Esophagus mucosa (tissue), 1 donor: ENCODE measurements at regions not wholly inside any gene's neighbourhood (a gene's known extent, or its start where the extent isn't known, plus 50 kb on each side); places are given as distances from the start of the nearest gene placed in this dataset.

Experiments
- ATAC-seq: fragments of 200-7000 bp; cut with Tn5 transposase; one replicate; pipeline ENCODE4 v1.9.1; 2020
- donor health status: DM: yes; HTN: yes; CAD: no.

- no peak for ATAC-seq
Observed at GRCh38 chr14:80378084-80378690, 166.9 kb upstream of the DIO2 start.

DNA sequence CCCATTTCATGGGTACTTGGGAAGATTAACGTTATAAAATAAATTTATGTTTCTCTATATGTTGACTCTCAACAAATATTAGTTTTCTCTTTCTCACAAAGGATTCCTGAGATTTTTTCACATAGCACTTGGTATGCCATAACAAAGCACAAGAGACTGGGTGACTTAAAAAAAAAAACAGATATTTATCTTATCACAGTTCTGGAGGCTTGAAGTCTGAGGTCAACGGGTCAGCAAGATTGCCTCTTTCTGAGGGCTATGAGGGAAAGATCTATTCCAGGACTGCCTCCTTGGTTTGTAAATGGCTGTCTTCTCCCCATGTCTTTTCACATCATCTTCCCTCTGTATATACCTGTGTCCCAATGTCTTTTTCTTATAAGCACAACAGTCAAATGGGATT is 153.5 kb upstream of the DIO2 start:
- no peak for ATAC-seq

DNA sequence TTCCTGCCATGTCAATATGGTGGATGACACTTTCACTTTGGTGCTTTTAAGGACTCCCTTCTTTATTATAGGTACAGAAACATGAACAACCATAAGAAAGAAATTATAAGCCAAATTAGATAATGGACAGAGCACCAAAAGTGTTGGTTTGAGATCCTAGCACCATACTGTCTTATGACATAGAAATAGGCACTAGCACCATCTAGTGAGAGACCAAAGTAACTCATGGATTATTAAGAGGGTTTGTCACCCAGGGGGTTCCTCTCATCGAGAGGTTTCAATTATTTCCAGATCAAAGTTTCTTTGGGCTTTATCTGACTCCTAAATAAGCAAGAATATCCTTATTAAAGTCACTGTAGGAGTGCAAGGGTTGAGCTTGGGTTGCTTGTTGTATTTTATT is 153.0 kb upstream of the DIO2 start:
- peak; percentile 46 for ATAC-seq

DNA sequence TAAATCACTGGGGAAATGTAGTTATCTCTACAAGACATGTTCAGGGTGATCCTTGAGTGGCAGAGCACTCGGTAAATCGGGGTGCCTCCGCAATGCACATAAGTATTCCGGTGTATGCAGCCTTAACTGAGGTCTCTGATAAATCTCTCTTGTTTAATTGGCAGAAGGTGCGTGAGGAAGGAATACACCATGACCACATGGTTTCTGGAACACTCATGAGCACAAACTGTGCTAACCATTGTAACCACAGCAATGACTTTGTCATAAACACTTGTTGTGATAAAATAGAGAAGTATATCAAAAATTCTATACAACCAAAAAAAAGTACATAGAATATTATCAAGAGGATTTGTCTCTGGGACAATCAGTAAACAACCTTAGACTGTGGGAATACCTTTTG is 146.8 kb upstream of the DIO2 start:
- no peak for ATAC-seq

DNA sequence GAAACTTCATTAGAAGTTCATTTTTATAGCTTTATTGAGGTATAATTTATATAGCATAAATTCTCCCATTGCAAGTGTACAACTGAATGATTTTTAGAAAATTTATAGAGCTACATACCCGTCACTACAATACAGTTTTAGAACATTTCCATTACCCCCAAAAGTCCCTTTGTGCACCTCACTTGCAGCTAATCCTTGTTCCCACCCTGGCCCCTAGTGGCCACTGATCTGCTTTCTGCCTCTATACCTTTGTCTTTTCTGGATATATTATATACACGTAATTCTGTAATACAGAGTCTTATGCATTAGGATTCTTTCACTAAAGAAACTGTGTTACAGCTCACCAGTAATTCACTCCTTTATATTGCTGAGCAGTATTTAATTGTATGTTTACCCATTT is 145.1 kb upstream of the DIO2 start:
- no peak for ATAC-seq

- no peak for ATAC-seq
Observed at GRCh38 chr14:80354860-80355581, 143.7 kb upstream of the DIO2 start.

GRCh38 chr14:80352471-80352870 is 141.2 kb upstream of the DIO2 start:
- no peak for ATAC-seq

- ATAC-seq, result no peak
Observed at GRCh38 chr14:80350707-80351106, 139.4 kb upstream of the DIO2 start.

DNA sequence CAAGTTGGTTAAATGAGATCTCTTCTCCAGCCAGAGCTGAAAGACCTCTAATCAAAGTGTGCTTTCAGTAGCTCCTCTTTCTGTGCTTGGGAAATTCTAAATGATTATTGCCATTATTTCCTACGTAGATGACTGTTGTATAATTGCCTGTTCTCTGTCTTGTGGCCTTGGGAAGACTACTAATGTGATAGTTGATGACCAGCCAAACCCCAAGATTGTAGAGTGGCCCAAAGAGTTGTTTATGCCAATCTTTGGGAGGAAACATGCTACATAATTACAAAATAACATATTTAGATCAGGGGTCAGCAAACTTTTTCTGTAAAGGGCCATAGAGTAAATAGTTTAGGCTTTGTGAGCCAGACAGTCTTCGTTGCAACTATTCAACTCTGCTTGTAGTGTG is 135.1 kb upstream of the DIO2 start:
- no peak for ATAC-seq

GRCh38 chr14:80344208-80344607 is 132.9 kb upstream of the DIO2 start:
- ATAC-seq, result no peak

DNA sequence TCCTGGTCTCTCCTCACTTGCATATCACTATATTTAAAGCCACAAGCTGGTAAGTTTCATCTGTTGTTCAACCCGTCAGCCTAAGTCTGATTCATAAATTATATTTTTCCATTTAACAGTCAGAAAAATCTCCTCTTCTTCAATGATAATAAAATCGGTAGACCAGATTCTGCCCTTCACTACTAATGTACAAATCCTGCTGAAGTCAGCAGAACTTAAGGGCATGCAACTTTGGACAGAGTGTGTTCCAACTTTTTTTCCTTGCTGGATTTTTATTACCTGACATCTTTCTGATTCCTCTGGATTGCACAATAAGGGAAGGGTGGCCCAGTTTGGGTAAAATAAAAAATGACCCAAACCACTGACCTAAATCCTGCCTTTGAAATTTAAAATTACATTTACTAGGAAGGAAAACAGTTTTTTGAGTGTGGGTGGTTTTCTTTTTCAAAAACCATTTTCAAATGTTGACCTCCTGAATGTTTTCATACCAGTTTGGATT is 125.4 kb upstream of the DIO2 start:
- ATAC-seq, result no peak

- no peak for ATAC-seq
Observed at GRCh38 chr14:80325688-80326087, 114.4 kb upstream of the DIO2 start.

DNA sequence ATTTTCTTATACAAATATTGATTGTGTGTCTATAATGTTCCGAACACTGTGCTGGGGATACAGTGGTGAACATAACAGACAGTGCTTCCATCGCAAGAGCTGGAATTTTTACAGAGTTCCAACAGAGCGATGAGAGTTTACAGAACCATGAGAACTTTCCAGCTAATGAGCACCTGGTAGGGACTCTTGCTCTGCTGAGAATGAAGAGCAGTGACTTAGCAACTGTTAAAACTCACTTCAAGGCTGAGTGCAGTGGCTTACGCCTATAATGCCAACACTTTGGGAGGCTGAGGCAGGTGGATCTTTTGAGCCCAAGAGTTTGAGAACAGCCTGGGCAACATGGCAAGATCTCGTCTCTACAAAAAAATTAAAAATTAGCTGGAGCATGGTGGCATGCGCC is 113.8 kb upstream of the DIO2 start:
- ATAC-seq, result no peak

- no peak for ATAC-seq
Observed at GRCh38 chr14:80324649-80325048, 113.3 kb upstream of the DIO2 start.

DNA sequence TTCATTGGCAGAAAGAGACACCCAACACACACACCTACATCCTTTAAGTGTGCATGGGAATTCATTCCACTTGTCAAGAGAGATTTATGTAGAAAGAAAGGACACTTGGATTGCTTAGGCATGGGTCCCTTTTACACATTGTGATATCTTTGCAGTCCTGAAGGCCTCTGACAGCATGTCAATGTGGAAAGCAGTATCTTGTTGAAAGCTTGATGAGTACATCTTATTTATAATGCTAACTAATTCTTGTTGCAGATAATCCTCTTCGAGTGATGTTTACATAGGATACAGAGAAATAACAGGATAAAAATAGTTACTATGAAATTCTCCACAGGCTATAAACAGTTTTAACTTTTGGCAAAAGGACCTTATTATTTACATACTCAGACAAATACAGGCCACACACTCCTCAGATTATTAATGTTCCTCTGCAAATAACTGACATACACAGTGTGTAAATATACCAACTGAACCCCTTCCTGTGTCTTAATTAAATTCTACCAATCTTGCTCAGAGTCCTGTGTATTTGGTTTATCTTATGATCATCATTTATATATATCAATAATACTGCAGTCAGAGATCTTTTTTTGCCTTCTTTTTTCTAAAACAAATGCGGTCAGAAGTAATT is 111.8 kb upstream of the DIO2 start:
- ATAC-seq, result no peak

- no peak for ATAC-seq
Observed at GRCh38 chr14:80316441-80316840, 105.1 kb upstream of the DIO2 start.

DNA sequence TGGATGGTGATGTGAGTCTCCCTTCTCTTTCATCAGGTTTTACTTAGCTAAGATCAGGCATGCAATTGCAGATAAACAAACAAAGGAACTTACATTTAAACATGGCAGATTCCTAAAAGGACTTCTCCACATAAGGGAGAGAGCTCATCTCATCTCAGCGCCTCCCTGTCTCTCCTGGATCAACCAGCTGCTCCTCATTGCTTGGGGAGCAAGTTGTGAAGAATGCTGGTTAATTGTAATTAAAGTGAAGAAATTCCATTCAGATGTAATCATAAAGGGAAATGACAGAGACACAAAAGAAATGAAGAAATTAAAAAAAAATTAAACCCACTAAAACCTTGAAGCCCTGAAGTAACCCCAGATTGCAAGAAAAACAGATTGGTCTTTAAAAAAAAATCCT is 104.4 kb upstream of the DIO2 start:
- no peak for ATAC-seq

DNA sequence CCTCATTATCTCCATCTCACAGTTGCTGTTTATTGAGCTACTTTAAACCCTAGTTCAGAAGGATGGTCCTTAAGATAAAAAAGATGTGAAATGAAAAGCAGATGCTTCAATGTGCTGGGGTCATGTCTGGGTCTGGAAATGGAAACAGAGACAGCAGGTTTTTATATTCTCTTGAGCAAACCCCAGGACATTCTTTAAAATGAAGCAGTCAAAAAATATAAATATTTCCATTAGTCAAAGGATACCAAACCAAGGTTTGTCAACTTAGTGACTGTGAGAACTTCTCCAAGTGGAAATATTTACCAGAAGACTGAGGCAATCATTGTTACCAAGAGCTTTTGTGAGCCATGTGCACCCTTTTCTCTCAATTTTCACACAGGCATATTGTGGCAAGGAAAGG is 102.5 kb upstream of the DIO2 start:
- no peak for ATAC-seq

DNA sequence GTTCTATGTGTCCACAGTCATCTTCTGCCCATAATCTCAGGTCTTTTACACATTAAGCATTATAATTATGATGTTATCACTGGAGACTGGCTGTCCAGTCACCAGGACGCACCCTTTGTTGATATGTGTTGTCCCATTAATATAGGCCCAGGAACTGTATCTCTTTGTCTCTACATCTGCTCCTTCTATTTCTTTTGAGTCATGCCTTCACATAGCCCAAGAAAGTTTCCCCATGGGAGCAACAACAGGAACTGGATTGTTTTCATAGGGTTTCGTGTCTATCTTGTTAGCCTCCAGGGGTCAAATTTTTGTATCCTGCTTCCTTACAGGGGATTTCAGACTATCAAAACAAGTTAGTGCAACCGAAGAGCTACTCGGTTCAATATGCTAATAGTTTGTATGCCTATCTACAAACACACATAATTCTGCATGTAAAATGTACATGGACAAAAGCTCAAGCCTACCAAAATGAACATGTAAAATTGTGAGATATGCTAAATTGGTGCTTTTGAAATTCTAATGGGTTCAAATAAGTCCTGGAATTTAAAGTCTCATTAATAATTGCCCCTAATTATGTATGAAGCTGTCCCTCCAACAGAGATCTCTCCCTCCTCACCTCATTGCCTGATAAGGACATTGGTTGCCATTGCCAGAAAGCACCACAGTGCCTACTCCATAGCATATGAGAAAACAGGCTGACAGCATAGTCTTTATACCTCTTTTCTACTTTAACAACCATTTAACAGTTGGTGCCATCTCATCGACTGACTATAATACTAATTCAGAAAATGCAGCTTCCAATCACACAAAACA is 99.8 kb upstream of the DIO2 start:
- no peak for ATAC-seq

- ATAC-seq, result peak; percentile 88
Observed at GRCh38 chr14:80304125-80304766, 92.9 kb upstream of the DIO2 start.

DNA sequence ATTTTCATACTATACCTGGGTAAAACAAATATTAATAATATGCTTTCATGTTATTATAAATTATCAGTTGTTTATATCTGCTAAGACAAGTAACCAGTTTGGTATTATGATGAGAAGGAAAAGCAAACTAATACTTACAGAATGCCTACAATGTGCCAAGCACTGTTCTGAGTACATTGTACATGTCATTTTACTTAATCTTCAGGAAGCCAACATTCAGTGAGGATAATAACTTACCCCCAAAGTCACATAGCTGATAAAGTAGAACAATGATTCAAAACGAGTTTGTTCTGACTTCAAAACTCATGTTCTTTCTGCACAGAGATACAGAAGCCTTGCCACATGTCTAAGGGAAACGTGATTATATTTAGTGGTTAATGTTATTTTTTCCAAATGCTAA is 89.0 kb upstream of the DIO2 start:
- no peak for ATAC-seq

DNA sequence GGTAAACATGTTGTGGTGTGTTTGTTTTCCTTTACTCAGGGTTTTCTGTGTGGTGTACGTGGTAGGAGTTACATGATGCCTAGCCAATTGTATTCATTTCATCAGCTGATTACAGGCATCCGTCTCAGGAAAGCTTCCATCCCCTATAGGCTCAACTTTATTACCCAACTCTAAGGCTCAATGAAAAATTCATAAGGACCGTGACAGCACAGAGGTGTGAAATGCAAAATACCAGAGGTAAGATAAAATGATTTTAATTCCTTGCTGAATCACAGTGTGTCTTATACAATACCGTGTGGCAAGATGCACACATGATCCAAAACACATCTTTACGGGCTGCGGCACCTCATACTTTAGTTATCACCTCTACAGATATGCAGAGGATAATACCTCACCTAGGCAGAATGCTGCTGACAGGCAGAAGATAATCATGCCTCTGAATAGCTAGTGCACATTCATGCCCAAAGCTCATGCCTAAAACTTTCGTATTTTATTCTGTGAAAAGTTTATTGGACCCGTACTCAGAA is 87.2 kb upstream of the DIO2 start:
- ATAC-seq, result no peak
